A549 (cell line): ENCODE measurements at regions not wholly inside any gene's neighbourhood (a gene's known extent, or its start where the extent isn't known, plus 50 kb on each side); places are given as distances from the start of the nearest gene placed in this dataset.

Source experiments
- ATAC-seq, 2 experiments: fragments of 200-7000 bp in 1 of 2; fragments of >200 bp in 1 of 2; cut with Nextera tagmentation in 1 of 2; cut with Tn5 transposase in 1 of 2; 3 replicates each; pipeline versions ENCODE4 v1.8.0 to v1.9.1; 2018 to 2020; ENCODE audit warnings: mild to moderate bottlenecking in 1 of 2, moderate library complexity in 1 of 2
- CTCF ChIA-PET: fragments of 300-600 bp; sonication (Branson Sonifier 250); formaldehyde crosslinking; extraction: SDS; loops from one replicate; lab custom pipeline; 2021; ENCODE audit warnings: antibody characterized with exemption, inconsistent platforms; lab: Yijun Ruan, JAX
- POLR2A ChIA-PET: fragments of 350-600 bp; formaldehyde crosslinking; extraction: SDS; loops from one replicate; lab custom pipeline; 2021; ENCODE audit warnings: antibody characterized with exemption, inconsistent platforms; lab: Yijun Ruan, JAX
- DNase-seq, 2 experiments: peaks; one replicate each; pipeline versions ENCODE4 v3.0.0 to v3.0.0-alpha.2; 2011 to 2016; ENCODE audit warnings: low read depth in 1 of 2, low spot score in 1 of 2
- FAIRE-seq: peaks from 2 replicates; lab custom pipeline; 2011; peaks lifted over from hg19 to GRCh38; lab: Jason Lieb, UNC
- H3K27ac ChIP-seq, 2 experiments: fragments of >200 bp; sonication (Bioruptor Twin); formaldehyde crosslinking; 3 replicates each; pipeline ENCODE4 v1.5.1; 2016 to 2017
- H3K4me1 ChIP-seq: fragments of >200 bp; sonication (Bioruptor Twin); formaldehyde crosslinking; 3 replicates; pipeline ENCODE4 v1.6.1; 2016
- H3K4me2 ChIP-seq: fragments of >200 bp; sonication (Bioruptor Twin); formaldehyde crosslinking; 3 replicates; pipeline ENCODE4 v1.6.1; 2016
- H3K4me3 ChIP-seq: fragments of >200 bp; sonication (Bioruptor Twin); formaldehyde crosslinking; 3 replicates; pipeline ENCODE4 v1.5.1; 2016
- H3K9me3 ChIP-seq: fragments of >200 bp; sonication (Bioruptor Twin); formaldehyde crosslinking; 3 replicates; pipeline ENCODE4 v1.6.1; 2016
- CBX8 ChIP-seq: fragments of 200-600 bp; sonication (generic); IDR thresholded peaks from 2 replicates; pipeline ENCODE4 v1.6.1; 2016
- CTCF ChIP-seq: fragments of >200 bp; sonication (Bioruptor Twin); formaldehyde crosslinking; IDR thresholded peaks from 3 replicates; pipeline ENCODE4 v1.5.1; 2016
- E2F6 ChIP-seq: IDR thresholded peaks from 2 replicates; pipeline ENCODE4 v1.6.1; 2012; ENCODE audit warnings: low read depth, borderline replicate concordance
- EHMT2 ChIP-seq: fragments of 200-600 bp; sonication (generic); IDR thresholded peaks from 2 replicates; pipeline ENCODE4 v1.6.1; 2016; ENCODE audit warnings: antibody characterized with exemption, low read depth, mild to moderate bottlenecking, moderate library complexity
- EP300 ChIP-seq, 2 experiments: fragments of >200 bp; sonication (Bioruptor Twin); formaldehyde crosslinking; IDR thresholded peaks; 2 replicates in 1 of 2; 3 replicates in 1 of 2; pipeline ENCODE4 v1.6.1; 2016 to 2017
- ESRRA ChIP-seq: fragments of 150-350 bp; IDR thresholded peaks from 2 replicates; pipeline ENCODE4 v1.6.1; 2014; ENCODE audit warnings: mild to moderate bottlenecking, low read length, borderline replicate concordance
- FOXS1 ChIP-seq: fragments of 250-450 bp; sonication (Bioruptor Pico); IDR thresholded peaks from 2 replicates; pipeline ENCODE4 v1.5.0; 2020; ENCODE audit warnings: mild to moderate bottlenecking, moderate library complexity
- JUN ChIP-seq, 2 experiments: fragments of >200 bp; sonication (Bioruptor Twin); formaldehyde crosslinking; IDR thresholded peaks; 2 replicates in 1 of 2; 3 replicates in 1 of 2; pipeline ENCODE4 v1.6.1; 2016 to 2017
- KDM1A ChIP-seq: fragments of 200-600 bp; sonication (generic); IDR thresholded peaks from 2 replicates; pipeline ENCODE4 v1.6.1; 2016; ENCODE audit warnings: low read depth, mild to moderate bottlenecking
- MAFK ChIP-seq: fragments of 450-650 bp; IDR thresholded peaks from 2 replicates; pipeline ENCODE4 v1.6.1; 2014; ENCODE audit not compliant: partially characterized antibody
- MAZ ChIP-seq: fragments of 150-350 bp; IDR thresholded peaks from 2 replicates; pipeline ENCODE4 v1.6.1; 2014; ENCODE audit warnings: antibody characterized with exemption, low read depth, low read length, borderline replicate concordance
- NPAS2 ChIP-seq: fragments of 250-450 bp; sonication (Bioruptor Pico); IDR thresholded peaks from 2 replicates; pipeline ENCODE4 v1.8.0; 2022; ENCODE audit warnings: mild to moderate bottlenecking, moderate library complexity, borderline replicate concordance
- RCOR1 ChIP-seq: fragments of 150-350 bp; IDR thresholded peaks from 2 replicates; pipeline ENCODE4 v1.6.1; 2014; ENCODE audit warnings: antibody characterized with exemption, low read length, low read depth
- RFX5 ChIP-seq: fragments of 450-650 bp; IDR thresholded peaks from 2 replicates; pipeline ENCODE4 v1.7.1; 2014; ENCODE audit warnings: antibody characterized with exemption, mild to moderate bottlenecking, moderate library complexity
- RNF2 ChIP-seq: fragments of 200-600 bp; sonication (generic); IDR thresholded peaks from 2 replicates; pipeline ENCODE4 v1.6.1; 2016; ENCODE audit warnings: low read depth, mild to moderate bottlenecking, antibody characterized with exemption, moderate library complexity, borderline replicate concordance
- SMC3 ChIP-seq: fragments of >200 bp; sonication (Bioruptor Twin); formaldehyde crosslinking; IDR thresholded peaks from 3 replicates; pipeline ENCODE4 v1.6.1; 2018; ENCODE audit warnings: inconsistent platforms
- SREBF2 ChIP-seq: fragments of 450-650 bp; IDR thresholded peaks from 2 replicates; pipeline ENCODE4 v1.6.1; 2014; ENCODE audit warnings: mild to moderate bottlenecking, moderate library complexity
- USF2 ChIP-seq: fragments of 450-650 bp; IDR thresholded peaks from 2 replicates; pipeline ENCODE4 v1.6.1; 2014; ENCODE audit warnings: antibody characterized with exemption
- ZFP36 ChIP-seq: fragments of 450-650 bp; IDR thresholded peaks from 2 replicates; pipeline ENCODE4 v1.6.1; 2014; ENCODE audit warnings: borderline replicate concordance; ENCODE audit not compliant: partially characterized antibody
- ZNF302 ChIP-seq: fragments of 250-450 bp; sonication (Bioruptor Pico); IDR thresholded peaks from 2 replicates; pipeline ENCODE4 v1.9.0; 2021; ENCODE audit warnings: inconsistent platforms, mild to moderate bottlenecking, moderate library complexity
- WGBS: methylation state at CpG from one replicate; pipeline ENCODE4 v1.1.6; 2017; ENCODE audit errors: missing lambda C conversion rate; 5-methylcytosine and 5-hydroxymethylcytosine counted together

GRCh38 chr19:21626924-21627697 is 121.7 kb downstream of the ZNF429 start:
- CTCF ChIA-PET, result no interaction called here
- WGBS, result 13% methylated on average over 8 of the region's 8 CpGs
- DNase-seq (no peak), ATAC-seq (no peak), FAIRE-seq (no peak)
- TF ChIP-seq JUN (IDR thresholded peaks at IDR 0.05) (no peak), CBX8 (no peak), RNF2 (no peak), MAZ (no peak), EP300 (IDR thresholded peaks at IDR 0.05) (no peak), USF2 (no peak), ZFP36 (no peak), E2F6 (no peak), CTCF (no peak), SMC3 (no peak), FOXS1 (CRISPR knock-in tag) (no peak), KDM1A (no peak)
- POLR2A ChIA-PET, result no interaction called here
- no peaks in the 10 kb centered on the region for H3K4me1 ChIP-seq
- H3K9me3 ChIP-seq, result no peaks in the 10 kb centered on the region
- no peak overlapping the region for H3K4me3 ChIP-seq
- no peak overlapping the region for H3K4me2 ChIP-seq
- H3K27ac ChIP-seq, result no peak overlapping the region

GRCh38 chr19:21626091-21626490 is 120.7 kb downstream of the ZNF429 start:
- DNase-seq (no peak), ATAC-seq (no peak), FAIRE-seq (no peak)
- ChIA-PET POLR2A (no interaction called here), CTCF (no interaction called here)
- Histone ChIP-seq H3K27ac (no peak overlapping the region), H3K4me2 (no peak overlapping the region), H3K4me1 (no peaks in the 10 kb centered on the region), H3K4me3 (no peak overlapping the region), H3K9me3 (no peaks in the 10 kb centered on the region)
- TF ChIP-seq ZFP36, result no peak
- no peak for TF ChIP-seq ESRRA
- WGBS, result 0% methylated on average over 1 of the region's 1 CpG

- no peak overlapping the region for H3K4me3 ChIP-seq
- no peak overlapping the region for H3K4me2 ChIP-seq
- POLR2A ChIA-PET, result no interaction called here
- no peaks in the 10 kb centered on the region for H3K9me3 ChIP-seq
- no peak for ATAC-seq
- H3K4me1 ChIP-seq, result no peaks in the 10 kb centered on the region
- TF ChIP-seq ESRRA (no peak), RFX5 (no peak), EP300 (IDR thresholded peaks at IDR 0.05) (no peak), FOXS1 (CRISPR knock-in tag) (no peak), NPAS2 (CRISPR knock-in tag) (no peak), ZNF302 (CRISPR knock-in tag) (no peak), SREBF2 (no peak), KDM1A (no peak), MAFK (no peak), RCOR1 (no peak), EHMT2 (no peak)
- FAIRE-seq, result no peak
- WGBS, result 24% methylated on average over 5 of the region's 6 CpGs
- no peak overlapping the region for H3K27ac ChIP-seq
- CTCF ChIA-PET, result no interaction called here
- no peak for DNase-seq
Observed at GRCh38 chr19:21622920-21623319, 117.5 kb downstream of the ZNF429 start.
